Subcutaneous abdominal adipose tissue (tissue), 5 donors: ENCODE measurements at regions not wholly inside any gene's neighbourhood (a gene's known extent, or its start where the extent isn't known, plus 50 kb on each side); places are given as distances from the start of the nearest gene placed in this dataset.

Experiments used
- H3K27ac ChIP-seq: one replicate; pipeline ENCODE4 v1.7.0; 2013; ENCODE audit warnings: low read depth, mild to moderate bottlenecking, inconsistent platforms, low read length, moderate library complexity
- H3K27me3 ChIP-seq, 5 donors: one replicate each; pipeline ENCODE4 v1.7.0; 2013; ENCODE audit warnings: low read length in 5 of 5, inconsistent platforms in 1 of 5; ENCODE audit not compliant: control insufficient read depth in 5 of 5, insufficient read depth in 4 of 5
- H3K36me3 ChIP-seq, 5 donors: one replicate each; pipeline ENCODE4 v1.7.0; 2013; ENCODE audit warnings: low read length in 5 of 5; ENCODE audit not compliant: control insufficient read depth in 5 of 5, insufficient read depth in 5 of 5
- H3K4me1 ChIP-seq, 5 donors: one replicate each; pipeline ENCODE4 v1.7.0; 2013; ENCODE audit warnings: low read length in 5 of 5, mild to moderate bottlenecking in 3 of 5, moderate library complexity in 1 of 5; ENCODE audit not compliant: control insufficient read depth in 5 of 5, insufficient read depth in 5 of 5
- H3K4me3 ChIP-seq, 5 donors: one replicate each; pipeline ENCODE4 v1.7.0; 2013; ENCODE audit warnings: low read length in 5 of 5, low read depth in 1 of 5
- H3K9ac ChIP-seq, 5 donors: one replicate each; pipeline ENCODE4 v1.7.0; 2013; ENCODE audit warnings: low read length in 5 of 5, mild to moderate bottlenecking in 4 of 5, moderate library complexity in 3 of 5
- H3K9me3 ChIP-seq, 5 donors: one replicate each; pipeline ENCODE4 v1.7.0; 2013; ENCODE audit warnings: low read length in 5 of 5; ENCODE audit not compliant: control insufficient read depth in 5 of 5
- donor health status: healthy.
- donor health status: healthy.
- donor health status: healthy.
- donor health status: healthy.
- donor health status: healthy.

DNA sequence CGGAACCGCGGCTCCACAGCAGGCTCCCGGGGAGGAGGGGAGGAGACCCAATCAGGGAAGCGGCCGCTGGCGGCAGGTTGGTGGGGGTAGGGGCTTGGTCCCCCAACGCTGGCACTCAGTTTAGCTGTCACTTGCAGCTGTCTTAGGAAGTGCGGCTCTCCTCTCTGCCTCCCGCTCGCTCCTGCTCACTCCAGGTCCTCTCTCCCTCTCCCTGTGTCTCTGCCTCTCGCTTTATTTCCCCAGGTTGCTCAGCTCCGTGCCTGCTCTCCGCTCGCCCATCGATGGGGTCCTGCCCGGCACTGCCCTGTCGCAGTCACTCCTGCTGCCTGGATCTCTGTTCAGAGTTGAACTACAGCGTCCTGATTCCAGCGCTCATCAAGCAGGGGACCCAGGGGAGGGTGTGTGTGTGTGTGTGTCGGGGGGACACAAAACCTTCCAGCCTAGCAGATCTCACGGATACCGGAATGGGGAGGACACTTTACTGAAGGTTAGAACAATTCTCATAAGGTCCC is 145.6 kb downstream of the ENGASE start:
- no peaks in the 10 kb centered on the region for H3K36me3 ChIP-seq
- no peak overlapping the region for H3K4me3 ChIP-seq
- H3K27me3 ChIP-seq, result peaks cover 40 to 85% (median 85%) of the 10 kb centered on the region in 5 donors

DNA sequence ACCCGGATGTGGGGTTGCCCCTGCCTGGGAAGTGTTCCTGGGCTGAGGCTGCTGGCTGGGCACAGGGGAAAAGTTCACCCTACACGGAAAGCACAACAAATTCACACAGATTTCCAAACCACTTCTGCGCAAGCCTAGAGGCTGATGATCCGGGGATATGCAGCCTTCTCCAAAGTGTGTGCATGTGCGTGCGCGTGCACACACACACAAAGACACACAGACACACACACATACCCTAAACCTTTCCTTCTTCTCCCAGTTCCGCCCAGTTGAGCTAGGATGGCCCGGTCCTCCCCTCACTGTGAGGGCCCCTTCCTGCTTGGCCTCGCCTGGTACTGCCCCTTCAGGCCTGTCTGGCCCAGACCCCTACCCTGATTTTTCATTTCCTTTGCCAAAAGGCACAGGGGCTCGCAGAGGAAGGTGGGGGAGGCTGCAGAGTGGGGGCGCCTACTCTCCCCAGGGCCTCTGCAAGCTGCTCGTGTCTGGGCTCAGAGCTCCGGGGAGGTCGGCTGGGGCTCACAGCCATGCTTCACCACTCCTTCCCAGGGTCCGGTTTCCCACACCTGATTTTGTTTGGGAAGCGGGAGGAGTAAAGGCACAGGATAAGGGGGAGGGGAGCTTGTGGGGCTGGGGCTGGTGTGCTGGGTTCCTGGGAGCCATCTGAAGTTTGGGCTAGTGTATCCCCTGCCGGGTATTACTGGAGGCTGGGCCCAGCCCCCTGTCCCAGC is 144.7 kb downstream of the ENGASE start:
- H3K9ac ChIP-seq, result no peak overlapping the region
- no peaks in the 10 kb centered on the region for H3K9me3 ChIP-seq
- no peak overlapping the region for H3K4me3 ChIP-seq
- no peak overlapping the region for H3K27ac ChIP-seq
- peaks cover 44 to 89% (median 86%) of the 10 kb centered on the region in 5 donors for H3K27me3 ChIP-seq
- H3K4me1 ChIP-seq, result peaks cover 0 to 13% (median 4%) of the 10 kb centered on the region in 5 donors
- no peaks in the 10 kb centered on the region for H3K36me3 ChIP-seq

More for the DNA sequence above, 145.6 kb downstream of the ENGASE start:
- Histone ChIP-seq H3K9me3 (no peaks in the 10 kb centered on the region), H3K27ac (no peak overlapping the region), H3K9ac (no peak overlapping the region), H3K4me1 (peaks cover 0 to 8% (median 4%) of the 10 kb centered on the region in 5 donors)

DNA sequence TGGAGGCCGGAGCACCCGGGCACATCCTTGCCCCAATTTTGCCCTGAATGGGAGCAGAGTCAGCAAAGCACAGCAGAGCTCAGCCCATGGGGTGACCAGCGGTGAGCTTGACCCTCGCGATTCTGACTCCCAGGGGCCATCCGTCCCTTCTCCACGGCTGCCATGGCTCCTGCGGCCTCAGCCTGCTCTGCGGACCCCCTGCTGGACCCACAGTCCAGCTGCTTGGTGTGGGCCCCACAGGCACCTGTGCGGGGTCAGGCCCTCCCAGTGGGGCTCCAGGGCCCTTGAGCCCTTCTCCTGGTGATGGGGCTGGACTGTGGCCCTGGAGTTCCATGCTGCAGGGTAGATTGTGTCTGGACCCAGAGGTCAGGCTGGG is 144.2 kb downstream of the ENGASE start:
- no peaks in the 10 kb centered on the region for H3K9me3 ChIP-seq
- no peak overlapping the region for H3K4me3 ChIP-seq
- H3K27ac ChIP-seq, result no peak overlapping the region
- peaks cover 0 to 13% (median 4%) of the 10 kb centered on the region in 5 donors for H3K4me1 ChIP-seq
- H3K9ac ChIP-seq, result no peak overlapping the region
- H3K36me3 ChIP-seq, result no peaks in the 10 kb centered on the region
- peaks cover 44 to 88% (median 84%) of the 10 kb centered on the region in 5 donors for H3K27me3 ChIP-seq

DNA sequence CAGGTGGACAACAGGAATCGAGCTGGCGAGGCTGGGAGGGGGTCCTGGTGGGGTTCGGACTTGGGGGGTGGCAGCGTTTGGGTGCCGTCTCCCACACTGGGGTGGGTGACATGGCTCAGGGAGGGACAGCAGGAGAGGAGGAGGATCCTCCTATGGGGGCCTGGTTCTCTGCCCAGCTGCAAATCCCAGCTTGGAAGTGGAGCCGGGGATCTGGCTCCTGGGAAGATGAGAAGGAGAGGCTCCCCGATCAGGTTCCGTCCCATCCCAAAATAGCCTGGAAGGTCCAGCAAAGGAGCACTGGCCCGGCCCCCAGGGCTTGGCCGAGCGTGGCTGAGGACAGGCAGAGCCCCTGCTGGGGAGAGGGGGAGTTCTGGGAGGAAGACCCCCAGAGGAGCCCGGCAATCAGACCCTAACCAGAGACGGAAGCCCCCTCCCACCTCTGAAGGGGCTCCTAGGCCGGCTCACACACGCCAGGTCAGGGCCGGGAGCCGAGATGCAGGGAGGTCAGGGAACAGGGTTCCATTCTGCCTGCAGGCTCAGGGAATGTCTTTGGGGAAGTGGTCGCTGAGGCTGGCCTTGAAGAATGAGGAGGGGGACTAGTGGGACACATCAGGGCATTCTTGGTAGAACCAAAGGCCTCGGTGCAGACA is 143.7 kb downstream of the ENGASE start:
- H3K27me3 ChIP-seq, result peaks cover 47 to 88% (median 84%) of the 10 kb centered on the region in 5 donors

DNA sequence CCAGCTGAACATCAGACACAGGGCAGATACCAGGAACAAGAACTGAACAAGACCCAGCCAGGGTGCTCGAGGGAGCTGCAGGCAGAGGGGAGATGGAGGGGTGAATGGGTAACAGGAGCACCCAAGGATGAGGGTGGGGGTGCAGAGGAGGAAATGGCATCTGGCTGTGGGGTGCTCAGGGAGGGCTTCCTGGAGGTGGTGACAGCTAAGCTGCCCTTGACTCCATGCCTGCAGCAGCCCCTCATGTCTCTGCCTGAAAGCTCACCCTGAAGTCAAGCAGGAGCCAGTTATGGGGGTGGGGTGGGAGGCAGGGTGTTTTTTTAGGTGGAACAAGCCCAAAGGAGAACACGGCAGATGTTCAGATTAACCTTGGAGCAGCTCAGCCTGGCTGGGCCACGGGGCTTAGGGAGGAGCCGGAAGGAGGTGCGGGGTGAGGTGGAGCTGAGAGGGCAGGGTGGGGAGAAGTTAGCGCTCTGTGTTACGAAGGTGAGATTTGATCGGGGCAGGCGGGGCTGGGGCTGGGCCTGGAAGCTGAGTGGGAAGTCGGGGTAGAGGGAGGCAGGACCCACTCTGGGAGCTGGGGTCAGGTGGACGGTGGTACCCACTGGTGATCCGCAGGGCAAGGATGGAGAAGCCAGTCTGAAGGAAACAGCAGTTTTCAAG is 143.0 kb downstream of the ENGASE start:
- Histone ChIP-seq H3K4me1 (peaks cover 0 to 13% (median 4%) of the 10 kb centered on the region in 5 donors), H3K9ac (no peak overlapping the region), H3K27ac (no peak overlapping the region), H3K36me3 (no peaks in the 10 kb centered on the region), H3K9me3 (no peaks in the 10 kb centered on the region), H3K27me3 (peaks cover 43 to 83% (median 78%) of the 10 kb centered on the region in 5 donors), H3K4me3 (no peak overlapping the region)

More for the DNA sequence above, 143.7 kb downstream of the ENGASE start:
- H3K27ac ChIP-seq, result no peak overlapping the region
- H3K4me1 ChIP-seq, result peaks cover 0 to 13% (median 4%) of the 10 kb centered on the region in 5 donors
- no peak overlapping the region for H3K9ac ChIP-seq
- H3K9me3 ChIP-seq, result no peaks in the 10 kb centered on the region
- no peak overlapping the region for H3K4me3 ChIP-seq
- no peaks in the 10 kb centered on the region for H3K36me3 ChIP-seq

DNA sequence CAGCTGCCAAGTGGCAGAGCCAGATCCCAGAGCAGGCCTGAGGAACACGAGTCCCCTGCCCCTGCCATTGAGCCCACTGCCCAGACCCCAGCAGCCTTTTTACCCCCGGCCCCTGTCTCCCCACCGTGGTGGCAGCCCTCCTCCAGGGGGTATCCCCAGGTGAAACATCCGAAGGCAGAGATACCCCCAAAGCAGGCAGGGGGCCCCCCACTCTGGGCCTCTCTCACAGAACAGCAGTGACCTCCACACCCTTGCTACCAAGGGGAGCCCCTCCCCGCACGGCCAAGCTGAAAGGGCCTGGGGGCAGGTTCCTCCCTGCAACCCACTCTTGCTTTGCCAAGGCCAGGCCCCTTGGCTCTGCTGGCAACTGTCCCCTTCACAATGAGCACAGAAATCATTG is 142.2 kb downstream of the ENGASE start:
- no peak overlapping the region for H3K9ac ChIP-seq
- H3K9me3 ChIP-seq, result no peaks in the 10 kb centered on the region
- H3K36me3 ChIP-seq, result no peaks in the 10 kb centered on the region
- H3K27me3 ChIP-seq, result peaks cover 41 to 81% (median 70%) of the 10 kb centered on the region in 5 donors
- no peak overlapping the region for H3K4me3 ChIP-seq
- H3K4me1 ChIP-seq, result peaks cover 0 to 13% (median 4%) of the 10 kb centered on the region in 5 donors
- no peak overlapping the region for H3K27ac ChIP-seq

DNA sequence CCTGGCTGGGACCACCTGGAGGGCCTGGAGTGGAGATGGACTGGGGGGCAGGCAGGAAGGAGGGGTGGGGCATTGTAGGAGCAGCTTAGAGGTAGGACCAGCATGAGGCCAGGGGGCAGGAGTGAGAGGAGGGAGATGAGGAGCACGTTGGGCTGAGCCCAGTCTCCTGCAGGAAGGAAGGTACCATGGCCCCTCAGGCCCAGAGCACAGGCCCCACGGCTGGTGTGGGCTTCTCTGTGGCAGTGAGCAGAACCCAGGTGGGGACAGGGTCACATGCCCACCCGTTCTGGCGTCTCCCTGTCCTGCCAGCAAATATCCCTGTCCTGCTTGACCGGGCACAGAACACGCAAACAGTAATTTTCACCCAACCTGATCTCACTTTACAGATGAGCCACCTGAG is 141.8 kb downstream of the ENGASE start:
- no peak overlapping the region for H3K9ac ChIP-seq
- peaks cover 46 to 81% (median 69%) of the 10 kb centered on the region in 5 donors for H3K27me3 ChIP-seq
- H3K4me1 ChIP-seq, result peaks cover 0 to 13% (median 4%) of the 10 kb centered on the region in 5 donors
- no peak overlapping the region for H3K27ac ChIP-seq
- H3K36me3 ChIP-seq, result no peaks in the 10 kb centered on the region
- H3K9me3 ChIP-seq, result no peaks in the 10 kb centered on the region
- no peak overlapping the region for H3K4me3 ChIP-seq

DNA sequence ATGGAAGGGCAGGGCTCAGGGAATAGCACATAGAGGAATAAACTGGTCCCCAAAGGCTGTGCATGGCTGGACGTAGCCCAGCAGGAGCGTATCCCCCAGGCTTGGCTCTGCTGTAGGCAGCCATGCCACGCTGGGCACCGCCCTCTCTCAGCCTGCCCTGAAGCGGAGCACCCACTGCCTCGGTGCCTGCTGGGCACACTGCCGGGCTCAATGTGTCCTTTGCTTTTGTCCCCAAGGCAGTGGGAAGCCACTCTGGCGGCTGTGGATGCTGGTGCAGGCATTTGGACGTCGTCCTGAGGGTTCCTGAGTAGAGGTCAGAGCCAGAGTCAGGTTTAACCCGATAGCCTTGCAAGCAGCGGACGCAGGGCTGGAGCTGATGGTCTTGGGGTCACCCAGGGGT is 141.0 kb downstream of the ENGASE start:
- Histone ChIP-seq H3K9me3 (no peaks in the 10 kb centered on the region), H3K4me3 (no peak overlapping the region), H3K9ac (no peak overlapping the region), H3K27me3 (peaks cover 43 to 80% (median 69%) of the 10 kb centered on the region in 5 donors), H3K27ac (no peak overlapping the region), H3K4me1 (peaks cover 0 to 12% (median 1%) of the 10 kb centered on the region in 5 donors), H3K36me3 (no peaks in the 10 kb centered on the region)

DNA sequence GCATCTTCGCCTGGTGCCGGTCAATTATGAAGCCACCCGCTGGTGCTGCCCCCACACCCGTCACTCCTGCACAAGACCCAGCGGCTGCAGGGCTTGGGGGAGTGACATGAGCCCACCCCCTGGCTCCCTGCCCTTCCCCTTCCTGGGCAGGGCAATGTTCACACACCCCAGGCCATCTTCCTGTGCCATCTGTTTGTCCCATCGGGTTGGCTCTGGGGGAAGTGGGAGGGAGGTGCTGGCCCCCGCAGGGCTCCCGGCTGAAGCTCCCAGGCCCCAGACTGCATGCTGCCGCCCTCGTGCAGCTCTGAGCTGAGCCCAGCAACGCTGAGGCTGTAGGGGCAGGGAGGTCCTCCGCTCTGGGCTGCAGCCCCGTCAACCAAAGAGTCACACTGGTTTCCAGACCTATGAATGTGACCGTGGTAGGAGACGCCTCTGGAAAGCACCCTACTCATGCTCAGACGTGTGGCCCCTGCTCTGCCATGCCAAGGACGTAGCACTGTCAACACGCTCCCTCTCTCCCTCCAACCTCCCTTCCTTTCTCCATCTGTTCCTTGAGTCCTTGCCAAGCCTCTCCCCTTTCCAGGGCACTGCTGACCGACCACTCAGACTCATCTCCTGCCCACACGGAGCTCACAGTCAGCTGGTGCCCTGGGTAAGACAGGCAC is 140.4 kb downstream of the ENGASE start:
- H3K4me3 ChIP-seq, result no peak overlapping the region
- H3K4me1 ChIP-seq, result peaks cover 0 to 6% (median 0%) of the 10 kb centered on the region in 5 donors
- no peak overlapping the region for H3K9ac ChIP-seq
- no peaks in the 10 kb centered on the region for H3K9me3 ChIP-seq
- H3K36me3 ChIP-seq, result no peaks in the 10 kb centered on the region
- H3K27me3 ChIP-seq, result peaks cover 39 to 80% (median 66%) of the 10 kb centered on the region in 5 donors
- no peak overlapping the region for H3K27ac ChIP-seq
